NCI-H2196 (cell line): ENCODE measurements at regions not wholly inside any gene's neighbourhood (a gene's known extent, or its start where the extent isn't known, plus 50 kb on each side); places are given as distances from the start of the nearest gene placed in this dataset.
A peak's percentile ranks its signal among the peaks of the same experiment; 100 is the strongest.

ENCODE experiments used
- DNase-seq: peaks from one replicate; lab custom pipeline; 2025; ENCODE audit not compliant: unreplicated experiment; lab: John Stamatoyannopoulos, UW

DNA sequence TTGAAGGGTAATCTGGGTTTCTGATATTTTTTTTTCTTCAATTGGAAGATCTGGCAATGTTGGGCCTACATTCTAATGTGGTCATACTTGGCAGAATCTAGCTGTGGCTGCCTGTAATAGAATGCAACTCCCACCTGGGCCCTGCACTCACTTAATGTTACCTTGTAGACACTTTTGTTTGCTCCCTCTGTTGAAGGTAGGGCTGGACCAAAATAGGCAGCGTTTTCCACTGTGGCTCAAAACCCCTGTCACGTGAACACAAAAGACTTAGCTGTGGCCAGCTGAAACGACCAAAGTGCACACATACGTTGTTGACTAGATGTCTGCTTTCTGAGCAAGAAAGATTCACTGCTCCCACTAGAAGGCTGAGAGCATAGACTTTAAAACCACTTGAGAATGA lies 117.6 kb upstream of the HMHB1 start:
- DNase-seq: no peak

DNA sequence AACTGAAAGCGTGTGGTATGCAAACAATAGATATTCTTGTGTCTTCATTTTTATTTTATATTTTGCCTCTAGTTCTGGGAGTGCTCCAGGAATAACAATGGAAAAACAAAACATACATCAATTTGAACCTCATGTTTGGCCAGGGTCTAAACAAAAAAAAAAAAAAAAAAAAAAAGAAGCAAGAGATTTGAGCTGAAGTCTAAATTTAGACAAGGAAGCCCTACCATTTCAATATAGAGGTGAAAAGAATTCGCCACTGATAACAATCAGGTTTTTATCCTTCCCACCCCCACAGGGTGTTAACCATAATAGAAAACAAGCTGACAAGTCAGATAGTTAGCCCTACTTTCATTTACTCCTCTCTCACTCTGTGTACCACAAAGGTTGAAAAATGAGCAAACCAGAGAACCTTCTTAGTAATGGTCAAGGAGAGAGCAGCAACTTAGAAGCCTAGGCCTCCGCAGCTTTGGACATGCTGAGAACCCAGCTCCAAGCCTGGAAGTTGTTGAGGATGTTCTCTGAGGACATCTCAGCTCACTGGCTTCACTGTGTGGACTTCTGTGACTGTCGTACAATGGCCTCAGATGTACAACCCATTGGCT lies 118.2 kb upstream of the HMHB1 start:
- no peak for DNase-seq

DNA sequence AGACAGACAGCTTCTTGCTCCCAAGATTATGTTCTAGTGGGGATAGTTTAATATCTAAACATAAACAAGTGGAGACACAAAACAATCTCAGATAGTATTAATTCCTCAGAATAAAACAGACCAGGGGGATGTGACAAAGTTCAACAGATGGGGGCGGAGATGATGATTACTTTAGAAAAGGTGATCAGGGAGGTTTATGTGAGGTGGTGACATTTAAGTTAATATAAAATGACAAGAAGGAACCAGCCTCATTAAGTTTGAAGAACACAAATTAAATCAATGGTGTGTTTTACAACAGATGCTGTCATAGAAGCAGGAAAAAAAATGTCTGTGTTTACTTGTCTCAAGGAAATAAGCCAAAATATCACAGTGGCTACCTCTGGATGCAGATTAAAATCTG lies 119.6 kb upstream of the HMHB1 start:
- no peak for DNase-seq

DNA sequence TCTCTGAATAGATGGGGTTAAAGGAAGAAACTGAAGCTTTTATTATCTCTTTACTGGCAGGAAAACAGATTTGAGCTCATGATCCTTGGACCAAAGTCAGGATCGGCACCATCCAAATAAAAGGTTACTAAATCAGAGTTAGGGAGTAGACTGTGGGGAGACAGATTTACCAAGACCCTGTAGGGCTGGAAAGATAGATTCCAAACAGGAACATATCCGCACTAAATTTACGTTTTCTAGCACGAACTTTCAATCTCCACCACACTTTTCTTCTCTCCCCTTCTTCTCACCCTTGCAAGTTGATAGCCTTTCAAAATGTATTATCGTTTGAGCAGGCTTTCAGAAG lies 120.0 kb upstream of the HMHB1 start:
- DNase-seq: no peak

DNA sequence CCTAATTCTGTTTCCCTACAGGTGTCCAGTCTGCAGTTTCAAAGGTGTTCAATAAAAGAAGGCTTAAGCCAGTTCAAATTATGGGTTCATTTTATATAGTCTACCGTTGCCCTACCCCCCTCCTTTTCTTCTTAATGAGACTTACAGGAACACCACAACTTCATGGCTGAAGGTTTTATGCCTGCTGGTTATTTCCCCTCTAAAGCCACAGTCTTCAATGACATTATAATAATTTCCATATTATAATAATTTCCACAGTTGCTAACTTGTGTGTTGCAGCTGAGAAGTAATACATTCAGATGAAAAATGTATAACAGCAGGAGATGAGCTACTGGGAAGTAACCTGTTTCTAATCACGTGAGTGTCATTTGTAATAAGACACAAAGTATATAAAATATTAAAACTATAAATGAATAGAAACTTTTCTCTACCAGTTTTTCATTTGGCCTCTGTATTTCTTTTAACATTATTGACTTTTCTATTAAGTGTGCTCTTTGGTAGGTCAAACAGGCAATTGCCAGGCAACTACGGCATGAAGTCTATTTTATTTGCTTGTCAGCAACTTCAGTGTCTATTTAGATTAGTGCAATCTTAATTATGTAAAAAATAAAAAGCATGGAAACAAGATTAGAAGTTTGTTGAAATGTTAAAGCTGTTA lies 120.5 kb upstream of the HMHB1 start:
- DNase-seq: no peak

DNA sequence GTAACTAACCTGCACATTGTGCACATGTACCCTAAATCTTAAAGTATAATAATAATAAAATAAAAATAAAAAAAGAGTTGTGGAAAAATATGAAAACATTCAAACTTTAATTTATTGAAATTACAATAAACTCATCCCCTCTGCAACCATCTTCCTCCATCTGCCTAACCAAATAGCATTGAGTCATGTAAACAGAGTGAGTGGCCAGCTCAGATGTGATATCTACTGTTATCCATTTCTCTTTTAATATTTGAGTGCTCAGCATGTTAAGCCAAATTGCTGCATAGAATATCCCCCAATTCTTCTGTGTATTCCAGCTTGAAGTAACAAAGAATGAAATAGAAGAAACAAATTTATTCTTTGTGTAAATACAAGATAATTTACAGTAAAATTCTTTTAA lies 124.4 kb upstream of the HMHB1 start:
- no peak for DNase-seq

DNA sequence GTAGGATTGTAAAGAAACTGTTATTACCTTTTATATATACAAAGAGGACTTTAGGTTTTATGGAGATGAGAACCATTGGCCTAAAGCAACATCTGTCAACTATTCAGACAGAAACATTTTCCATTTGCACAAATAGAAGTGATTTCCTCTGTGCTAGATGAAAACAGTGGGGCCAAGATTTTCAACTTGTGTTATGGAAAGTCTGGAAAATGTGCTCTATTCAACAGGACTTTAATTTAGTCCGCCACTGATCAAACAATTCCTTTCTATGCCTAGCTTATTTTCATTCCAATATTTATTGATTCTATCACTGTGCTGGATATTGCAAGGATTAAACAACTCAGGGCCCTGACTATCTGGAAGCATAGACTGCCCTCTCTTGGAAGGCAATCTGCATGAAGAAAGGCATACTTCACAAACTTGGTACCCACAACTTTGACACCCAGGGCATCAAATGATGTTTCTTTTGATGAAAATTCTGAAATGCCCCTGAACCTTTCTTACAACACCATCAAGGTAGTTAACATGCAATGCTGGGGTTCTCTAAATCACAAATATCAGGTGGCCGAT lies 126.6 kb upstream of the HMHB1 start:
- DNase-seq: no peak

DNA sequence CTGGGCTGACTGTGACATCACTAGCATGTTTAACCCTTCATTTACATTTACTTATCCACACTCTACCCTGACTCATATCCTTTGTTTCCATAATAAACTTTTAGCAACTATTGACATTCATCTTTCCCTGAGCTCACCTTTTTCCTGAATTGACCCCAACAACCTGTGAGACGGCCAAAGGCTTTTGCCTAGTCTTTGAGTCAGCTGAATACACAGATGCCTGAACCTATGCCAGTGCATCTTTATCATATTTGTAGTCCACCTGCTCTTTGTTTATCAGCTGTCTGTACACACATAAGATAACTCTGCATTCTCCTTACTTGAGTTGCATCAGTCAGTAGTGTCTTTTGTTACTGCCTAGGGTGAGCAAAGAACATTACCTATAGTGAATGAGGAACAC lies 128.5 kb upstream of the HMHB1 start:
- DNase-seq: no peak

DNA sequence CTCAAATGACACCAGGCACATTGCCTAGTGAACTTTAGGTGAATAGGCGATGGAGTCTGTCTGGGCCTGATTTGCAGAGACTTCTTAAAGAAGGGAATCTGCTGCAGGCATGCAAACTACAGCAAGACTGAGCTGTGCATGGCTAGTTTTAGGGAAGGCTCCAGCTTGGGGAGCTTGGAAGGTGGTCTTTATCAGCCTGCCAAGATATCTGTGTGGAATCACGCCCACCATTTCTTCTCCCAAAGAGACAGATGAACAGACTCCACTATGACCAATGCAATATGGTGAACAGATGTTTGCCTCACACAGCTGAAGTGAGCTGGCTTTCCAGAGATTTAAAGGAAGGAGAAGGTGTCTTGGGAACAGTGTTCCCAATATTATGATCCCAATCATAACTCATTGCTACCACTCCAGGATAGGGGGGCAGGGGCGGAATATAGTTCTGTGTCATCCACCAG lies 129.0 kb upstream of the HMHB1 start:
- DNase-seq: no peak

DNA sequence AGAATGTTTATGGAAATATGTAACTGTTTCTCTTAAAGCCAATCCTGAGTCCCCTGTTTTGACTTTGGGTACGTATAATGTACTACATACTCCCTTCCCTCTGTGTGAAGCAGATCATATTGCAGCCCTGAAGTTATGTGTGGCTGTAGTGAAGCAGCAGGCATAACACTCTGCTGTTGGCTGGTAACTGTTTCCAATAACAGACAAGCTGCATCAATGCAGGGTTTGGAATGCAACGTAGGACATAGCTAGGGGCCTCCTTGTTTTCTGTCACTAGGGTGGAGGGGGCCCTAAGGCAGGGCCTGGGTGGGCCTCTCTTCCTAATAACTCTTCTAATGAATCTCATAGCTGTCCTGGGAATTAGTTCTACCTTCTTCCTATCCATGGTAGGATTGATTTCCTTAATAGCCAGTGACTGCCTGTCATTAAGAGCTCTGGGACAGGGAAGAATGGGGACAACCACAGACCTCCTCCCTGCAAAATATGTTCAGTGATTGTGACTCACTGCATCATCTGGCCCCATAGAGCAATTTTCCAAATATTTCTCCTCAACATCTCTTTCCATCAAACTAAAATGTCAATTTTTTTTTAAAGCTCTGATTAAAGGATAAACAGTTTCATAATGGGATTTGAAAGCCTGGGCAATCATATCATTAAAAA lies 129.6 kb upstream of the HMHB1 start:
- no peak for DNase-seq

DNA sequence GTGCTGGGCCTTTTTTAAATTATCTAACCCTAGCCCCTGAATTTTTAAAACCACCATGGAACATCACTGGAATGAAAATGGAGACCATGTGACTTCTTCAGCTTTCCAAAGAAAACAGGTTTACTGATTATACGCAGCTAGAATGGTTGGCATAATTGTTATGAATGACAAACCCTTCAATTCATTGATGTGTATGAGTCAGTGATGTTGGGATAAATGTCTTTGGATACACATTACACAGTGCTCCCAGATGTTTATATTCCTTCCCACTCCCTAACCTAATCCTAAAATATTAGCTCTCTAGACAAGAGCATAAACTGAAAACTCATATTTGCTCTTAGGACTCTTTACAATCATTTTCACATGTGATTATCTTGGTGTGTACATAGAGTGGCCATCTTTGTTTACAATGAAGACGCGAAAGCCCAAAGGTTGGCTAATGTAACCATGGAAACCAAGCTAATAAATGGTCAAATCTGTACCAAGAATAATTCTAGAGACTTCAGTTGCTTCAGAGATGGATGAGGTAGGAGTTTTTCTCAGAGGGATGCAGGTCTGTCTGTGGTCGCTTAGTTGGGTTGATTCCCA lies 131.2 kb upstream of the HMHB1 start:
- DNase-seq: no peak

DNA sequence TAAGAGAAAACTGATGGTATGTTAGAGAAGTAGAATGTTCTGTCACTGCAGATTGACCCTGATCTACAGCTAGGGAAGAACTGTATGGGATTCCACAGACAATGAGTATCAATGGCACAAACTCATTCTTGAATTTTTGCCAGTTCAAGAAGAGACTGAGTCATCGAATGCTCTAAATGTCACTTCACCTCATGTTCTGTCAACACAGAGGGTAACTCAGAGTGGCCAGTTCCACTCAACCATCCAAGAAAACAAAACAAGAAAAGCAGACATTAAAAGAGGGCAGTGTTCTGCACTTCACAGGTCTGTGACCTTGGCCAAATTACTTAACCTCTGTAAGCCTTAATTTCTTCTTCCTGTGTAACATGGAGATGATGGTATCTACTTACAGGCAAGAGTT lies 132.2 kb upstream of the HMHB1 start:
- peak; percentile 39 for DNase-seq

DNA sequence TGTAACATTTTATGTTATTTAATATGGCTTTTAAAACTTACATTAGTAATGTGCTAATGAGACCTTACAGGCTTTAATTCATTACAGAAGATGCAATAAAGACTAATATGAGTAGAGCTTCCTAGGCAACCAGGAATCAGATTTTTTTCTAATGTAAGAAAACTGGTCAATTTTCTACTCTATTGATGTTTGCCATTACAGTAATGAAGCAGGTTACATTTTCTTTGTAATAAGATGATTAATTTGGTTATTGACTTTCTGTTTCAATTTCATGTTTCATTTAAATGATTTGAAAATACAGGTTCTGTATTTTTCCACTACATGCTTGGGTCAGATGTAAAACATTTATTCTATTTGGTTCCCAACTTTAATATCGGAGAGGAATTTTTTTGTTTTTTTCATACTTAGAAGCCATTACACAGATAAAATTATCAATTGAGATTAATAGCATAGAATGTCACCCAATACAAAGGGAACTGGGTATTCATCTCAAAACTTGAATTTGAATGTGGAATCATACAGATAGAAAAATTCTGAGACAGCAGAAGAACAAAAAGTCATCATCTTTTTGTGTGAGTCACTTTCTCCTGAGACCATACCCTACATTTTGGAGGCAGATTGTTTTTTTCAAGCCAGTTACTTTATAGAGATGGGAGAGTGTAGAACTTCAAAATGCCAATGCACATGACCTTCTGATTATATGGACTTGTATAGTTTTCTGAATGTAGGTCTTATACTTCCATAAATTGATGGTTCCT lies 133.6 kb upstream of the HMHB1 start:
- DNase-seq: no peak

DNA sequence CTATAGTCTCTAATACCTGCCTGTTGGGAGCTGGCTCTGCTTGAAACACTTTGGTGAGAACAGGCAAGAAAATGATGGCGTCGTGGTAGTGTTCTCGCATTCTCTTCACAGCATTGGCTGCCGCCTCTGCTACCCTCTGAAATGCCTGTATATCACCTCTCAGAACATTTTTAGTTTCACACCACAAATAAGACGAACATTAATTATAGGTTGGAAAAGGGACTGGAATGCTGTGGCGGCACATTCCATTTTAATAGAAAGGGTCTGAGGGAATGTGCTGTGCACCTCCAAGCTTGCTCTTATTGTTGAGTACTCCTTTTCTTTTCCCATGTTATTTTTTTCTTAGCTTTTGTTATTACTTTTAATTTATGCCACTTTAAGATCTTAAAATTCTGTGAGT lies 134.6 kb upstream of the HMHB1 start:
- DNase-seq: no peak

DNA sequence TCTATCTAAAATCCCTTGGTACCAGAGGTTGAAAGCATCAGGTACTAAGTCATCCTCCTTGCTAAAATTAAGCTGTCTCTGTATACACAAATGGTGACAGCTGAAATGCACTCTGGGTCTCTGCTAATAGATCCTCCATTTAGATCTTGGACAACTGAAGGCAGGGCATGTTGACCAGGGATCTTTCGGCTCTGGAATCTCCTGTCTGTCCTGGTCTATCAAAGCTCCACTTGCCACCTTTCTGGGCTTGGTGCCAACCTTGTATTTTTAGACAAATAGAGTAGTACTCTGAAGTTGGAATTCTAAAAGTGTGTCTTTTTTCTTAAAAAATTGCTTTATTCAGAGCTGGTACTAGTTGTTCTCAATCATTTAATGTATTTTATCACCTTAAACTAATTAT lies 135.2 kb upstream of the HMHB1 start:
- peak; percentile 23 for DNase-seq

DNA sequence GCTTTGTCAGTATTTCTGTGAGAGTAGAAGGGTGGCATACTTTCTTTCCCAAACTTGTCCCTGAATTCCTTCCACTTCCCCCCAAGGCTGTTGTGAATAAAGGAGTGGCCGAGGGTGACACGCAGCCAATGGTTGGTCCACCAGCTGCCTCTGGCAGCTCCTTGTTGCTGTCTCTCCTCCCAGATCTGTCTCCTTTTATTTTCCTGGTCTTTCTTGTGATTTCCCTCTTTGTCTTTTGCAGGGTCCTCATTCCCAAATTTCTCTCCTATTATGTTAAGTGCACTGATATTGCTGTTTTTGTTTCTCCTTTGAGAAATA lies 137.5 kb upstream of the HMHB1 start:
- no peak for DNase-seq

DNA sequence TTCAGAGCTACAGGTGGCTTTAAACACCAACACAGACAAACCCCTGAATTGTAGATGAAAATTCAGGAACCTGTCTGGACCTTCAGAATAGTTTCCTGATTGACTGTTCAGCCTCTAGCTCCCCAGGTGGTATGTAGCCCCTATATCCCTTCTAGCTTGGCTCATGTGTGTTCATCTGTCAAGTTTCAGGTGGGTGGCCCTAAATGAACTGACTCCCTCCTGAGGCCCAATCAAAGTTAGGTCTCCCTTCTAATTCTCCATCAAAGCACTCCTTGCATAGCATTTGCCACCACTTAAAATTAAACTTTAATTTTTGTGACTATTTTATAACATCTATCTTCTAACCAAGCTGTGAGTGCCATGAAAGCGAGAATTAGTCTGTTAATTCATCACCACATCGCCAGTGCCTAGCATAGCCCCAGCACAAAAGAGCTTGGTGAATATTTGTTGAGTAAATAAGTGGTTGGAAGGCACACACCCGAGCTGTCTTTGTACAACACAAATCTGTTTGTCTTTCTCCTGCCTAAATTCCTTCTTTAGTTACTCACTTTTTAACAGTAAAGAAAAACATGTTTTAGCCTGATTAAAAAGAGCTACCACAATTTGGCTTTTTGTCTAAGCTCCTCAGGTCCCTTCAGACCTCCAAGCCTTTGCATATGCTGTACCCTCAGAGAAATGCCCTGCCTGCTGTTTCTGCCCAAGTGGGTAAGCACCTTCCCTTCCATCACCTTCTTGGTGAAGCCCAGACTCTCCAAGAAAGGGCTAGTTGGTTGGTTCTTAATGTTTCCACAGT lies 138.1 kb upstream of the HMHB1 start:
- peak; percentile 15 for DNase-seq

DNA sequence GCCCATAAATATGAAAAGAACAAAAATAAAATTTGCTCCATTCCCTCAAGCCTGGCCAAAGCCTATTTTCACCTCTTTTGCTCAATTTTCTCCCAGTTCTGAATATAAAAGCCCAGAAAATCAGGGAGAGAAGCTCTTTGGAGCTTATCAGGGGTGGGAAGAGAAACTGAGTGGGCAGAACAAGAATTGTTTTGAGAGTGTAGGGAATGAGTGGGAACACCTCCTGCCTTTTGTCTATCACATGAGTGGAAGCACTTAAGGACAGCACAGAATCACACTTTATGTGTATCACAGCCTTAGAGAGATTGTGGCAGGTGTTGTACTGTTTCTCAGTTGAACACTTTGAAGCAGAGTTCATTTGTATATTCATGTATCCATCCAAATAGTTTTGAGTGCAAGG lies 139.2 kb upstream of the HMHB1 start:
- DNase-seq: no peak

DNA sequence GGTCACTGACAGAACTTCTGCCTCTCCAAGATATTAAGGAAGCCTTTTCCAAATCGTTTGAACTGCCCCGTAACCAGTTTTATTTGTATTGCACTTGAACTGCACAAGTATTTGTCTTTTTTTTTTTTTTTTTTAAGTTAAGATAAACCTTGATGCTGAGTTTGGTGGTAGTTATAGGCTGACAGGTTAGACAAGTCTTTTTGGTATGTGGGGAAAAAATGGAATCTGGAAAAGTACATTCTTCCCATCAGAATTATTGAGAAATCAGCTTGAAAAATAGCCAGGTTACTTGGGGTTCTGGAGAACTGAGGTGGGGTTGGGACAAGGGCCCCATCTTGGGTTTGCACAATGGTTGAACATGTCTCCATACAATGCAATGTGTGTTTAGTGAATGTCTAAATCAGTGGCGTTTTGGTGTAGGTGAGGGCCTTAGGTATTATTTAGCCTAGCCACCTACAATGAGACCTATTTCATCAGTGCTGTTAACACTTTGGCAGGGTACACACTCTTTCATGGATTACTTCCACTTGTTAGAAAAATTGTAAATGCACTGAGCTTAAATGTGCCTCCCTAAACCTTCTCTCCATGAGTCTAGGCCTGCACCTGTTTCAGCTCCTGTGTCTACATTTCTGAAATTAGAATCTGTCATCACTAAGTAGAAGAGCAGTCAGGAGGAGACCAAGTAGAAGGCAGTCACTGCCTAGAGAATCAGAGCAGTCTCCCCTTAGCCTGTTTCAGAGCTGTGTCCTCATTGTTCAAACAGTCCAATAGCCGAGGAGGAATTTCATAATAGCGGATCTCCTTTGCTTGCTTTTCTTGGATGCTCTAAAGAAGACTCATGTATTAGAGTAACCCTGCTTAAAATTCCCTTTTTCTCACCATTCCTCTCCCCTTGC lies 140.0 kb upstream of the HMHB1 start:
- DNase-seq: no peak

DNA sequence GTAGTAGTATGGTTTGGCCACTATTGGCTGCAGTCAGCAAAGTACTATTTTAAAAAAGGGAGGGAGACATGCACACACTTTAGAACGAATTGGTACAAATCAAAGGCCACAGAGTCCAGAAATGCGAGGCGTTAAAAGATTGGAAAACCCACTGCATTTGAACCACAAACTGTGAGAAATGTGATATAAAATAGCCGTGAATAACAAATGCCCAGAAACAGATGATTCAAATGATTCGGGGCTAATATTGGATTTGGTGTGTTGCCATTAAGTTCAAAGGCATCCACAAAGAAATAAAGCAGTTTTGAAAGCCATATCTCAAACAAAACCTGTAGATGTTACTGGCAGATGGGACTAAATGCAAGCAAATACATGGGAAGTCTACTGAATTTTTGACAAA lies 140.9 kb upstream of the HMHB1 start:
- no peak for DNase-seq
